K562 (cell line): ENCODE measurements at regions not wholly inside any gene's neighbourhood (a gene's known extent, or its start where the extent isn't known, plus 50 kb on each side); places are given as distances from the start of the nearest gene placed in this dataset.

Experiments used
- CTCF ChIP-seq, 3 experiments: IDR thresholded peaks in 2 of 3; conservative IDR thresholded peaks in 1 of 3; 2 replicates each; pipeline ENCODE4 v1.5.1; 2011 to 2012; ENCODE audit warnings: low read length in 3 of 3, mild to moderate bottlenecking in 3 of 3, control low read depth in 2 of 3, improper control_type of control experiment in 1 of 3, inconsistent platforms in 1 of 3, low read depth in 1 of 3, mixed read lengths in 1 of 3, moderate library complexity in 1 of 3; ENCODE audit not compliant: insufficient read depth in 2 of 3
- EGR1 ChIP-seq: fragments of 450-650 bp; conservative IDR thresholded peaks from 2 replicates; pipeline ENCODE4 v1.6.1; 2017; ENCODE audit warnings: mild to moderate bottlenecking
- HINFP ChIP-seq: fragments of 450-650 bp; conservative IDR thresholded peaks from 2 replicates; pipeline ENCODE4 v1.6.1; 2016; ENCODE audit warnings: missing genetic modification characterization, low read depth, mild to moderate bottlenecking, control low read depth, missing compliant biosample characterization
- KDM4B ChIP-seq, 2 experiments: fragments of 450-650 bp in 1 of 2; sonication (generic) in 1 of 2; IDR thresholded peaks; 2 replicates each; pipeline ENCODE4 v1.6.1; 2016 to 2017; ENCODE audit warnings: borderline replicate concordance in 2 of 2, antibody characterized with exemption in 1 of 2, low read depth in 1 of 2, mild to moderate bottlenecking in 1 of 2
- MAX ChIP-seq: sonication (generic); formaldehyde crosslinking; IDR thresholded peaks from 2 replicates; pipeline ENCODE4 v1.9.0; 2022; ENCODE audit warnings: mild to moderate bottlenecking, missing genetic modification reagents
- NR2C2 ChIP-seq, 2 experiments: fragments of 200-800 bp in 1 of 2; sonication (Bioruptor generic) in 1 of 2; sonication (generic) in 1 of 2; formaldehyde crosslinking in 1 of 2; IDR thresholded peaks; 2 replicates each; pipeline versions ENCODE4 v1.6.1 to v1.8.0; 2016 to 2022; ENCODE audit warnings: mild to moderate bottlenecking in 1 of 2, missing compliant biosample characterization in 1 of 2, missing genetic modification characterization in 1 of 2, missing genetic modification reagents in 1 of 2
- POLR2A ChIP-seq: fragments of 450-650 bp; conservative IDR thresholded peaks from 2 replicates; pipeline ENCODE4 v1.6.1; 2016
- TAF1 ChIP-seq: IDR thresholded peaks from 2 replicates; pipeline ENCODE4 v1.6.1; 2011; ENCODE audit warnings: mild to moderate bottlenecking, low read length, moderate library complexity; ENCODE audit not compliant: insufficient read depth, control insufficient read depth, severe bottlenecking; ENCODE audit errors: extremely low read depth
- TCF7L2 ChIP-seq: fragments of 150-350 bp; IDR thresholded peaks from 2 replicates; pipeline ENCODE4 v1.6.1; 2016; ENCODE audit warnings: low read depth, mild to moderate bottlenecking, low read length, moderate library complexity
- ZBTB26 ChIP-seq: fragments of 450-650 bp; formaldehyde crosslinking; IDR thresholded peaks from 2 replicates; pipeline ENCODE4 v1.4.0; 2022; ENCODE audit warnings: missing genetic modification characterization
- ZNF217 ChIP-seq: sonication (generic); formaldehyde crosslinking; IDR thresholded peaks from 2 replicates; pipeline ENCODE4 v1.8.0; 2022; ENCODE audit warnings: mild to moderate bottlenecking, missing genetic modification reagents
- ZNF785 ChIP-seq: fragments of 250-450 bp; sonication (Bioruptor Pico); IDR thresholded peaks from 2 replicates; pipeline ENCODE4 v1.4.0; 2020; ENCODE audit warnings: mild to moderate bottlenecking

GRCh38 chrX:96052078-96052477, 632.6 kb upstream of the DIAPH2 start:
- TF ChIP-seq MAX (CRISPR knock-in tag): no peak
- no peak for TF ChIP-seq POLR2A
- no peak for TF ChIP-seq ZNF785 (CRISPR knock-in tag)
- TF ChIP-seq ZNF217 (CRISPR knock-in tag): no peak
- no peak for TF ChIP-seq NR2C2 (CRISPR knock-in tag; IDR thresholded peaks at IDR 0.05)
- no peak for TF ChIP-seq NR2C2 (tag; IDR thresholded peaks at IDR 0.05)
- TF ChIP-seq CTCF (IDR thresholded peaks at IDR 0.05 in 2 of 3, conservative IDR thresholded peaks at IDR 0.05 in 1 of 3; ENCODE audit: insufficient read depth in 2 of 3, low read depth in 1 of 3, low read length in 3 of 3): no peak
- TF ChIP-seq TCF7L2: no peak
- no peak for TF ChIP-seq KDM4B (IDR thresholded peaks at IDR 0.05; ENCODE audit: borderline replicate concordance in 2 of 2, low read depth in 1 of 2)
- TF ChIP-seq HINFP (tag): no peak
- TF ChIP-seq EGR1: no peak
- TF ChIP-seq TAF1: no peak
- no peak for TF ChIP-seq ZBTB26 (CRISPR knock-in tag)
